HUES64 (cell line): ENCODE measurements at regions not wholly inside any gene's neighbourhood (a gene's known extent, or its start where the extent isn't known, plus 50 kb on each side); places are given as distances from the start of the nearest gene placed in this dataset.

Experiments used
- H3K27ac ChIP-seq: 2 replicates; pipeline ENCODE4 v1.7.0; 2013; ENCODE audit warnings: low read depth, low read length, inconsistent platforms
- H3K27me3 ChIP-seq: 2 replicates; pipeline ENCODE4 v1.6.1; 2013; ENCODE audit warnings: mild to moderate bottlenecking, low read length; ENCODE audit not compliant: insufficient read depth
- H3K36me3 ChIP-seq: 2 replicates; pipeline ENCODE4 v1.6.1; 2013; ENCODE audit warnings: mild to moderate bottlenecking, low read length; ENCODE audit not compliant: insufficient read depth
- H3K4me1 ChIP-seq: 2 replicates; pipeline ENCODE4 v1.6.1; 2013; ENCODE audit warnings: mild to moderate bottlenecking, low read length, moderate library complexity; ENCODE audit not compliant: insufficient read depth
- H3K4me3 ChIP-seq: 2 replicates; pipeline ENCODE4 v1.5.1; 2013; ENCODE audit warnings: mild to moderate bottlenecking, low read length, moderate library complexity
- H3K9ac ChIP-seq: 2 replicates; pipeline ENCODE4 v1.6.1; 2013; ENCODE audit warnings: mild to moderate bottlenecking, low read depth, low read length
- H3K9me3 ChIP-seq: 2 replicates; pipeline ENCODE4 v1.6.1; 2013; ENCODE audit warnings: low read depth, low read length; ENCODE audit not compliant: insufficient read depth
- WGBS: fragments of 150-250, 120-280 bp; methylation state at CpG from one replicate; pipeline ENCODE4 v1.1.7; 2013; ENCODE audit warnings: missing lambda C conversion rate; 5-methylcytosine and 5-hydroxymethylcytosine counted together

- no peak overlapping the region for H3K27ac ChIP-seq
These were observed 74.1 kb downstream of the DIPK2A start for GRCh38 chr3:144045766-144046165.

GRCh38 chr3:144049374-144049773, 77.8 kb downstream of the DIPK2A start:
- Histone ChIP-seq H3K4me1 (no peaks in the 10 kb centered on the region), H3K27ac (no peak overlapping the region), H3K9me3 (no peaks in the 10 kb centered on the region), H3K4me3 (no peak overlapping the region), H3K9ac (no peak overlapping the region), H3K27me3 (no peaks in the 10 kb centered on the region), H3K36me3 (no peaks in the 10 kb centered on the region)
- 94% methylated on average over 4 of the region's 5 CpGs for WGBS

More at GRCh38 chr3:144045766-144046165, 74.1 kb downstream of the DIPK2A start:
- Histone ChIP-seq H3K27me3 (no peaks in the 10 kb centered on the region), H3K4me1 (no peaks in the 10 kb centered on the region), H3K4me3 (no peak overlapping the region), H3K36me3 (no peaks in the 10 kb centered on the region), H3K9me3 (no peaks in the 10 kb centered on the region), H3K9ac (no peak overlapping the region)
- WGBS, result 93% methylated on average over 1 of the region's 1 CpG

- Histone ChIP-seq H3K4me3 (no peak overlapping the region), H3K27me3 (no peaks in the 10 kb centered on the region), H3K9me3 (no peaks in the 10 kb centered on the region), H3K9ac (no peak overlapping the region), H3K4me1 (no peaks in the 10 kb centered on the region), H3K36me3 (no peaks in the 10 kb centered on the region), H3K27ac (no peak overlapping the region)
These were observed 79.6 kb downstream of the DIPK2A start for GRCh38 chr3:144051211-144051610.

GRCh38 chr3:144052275-144052674, 80.7 kb downstream of the DIPK2A start:
- no peaks in the 10 kb centered on the region for H3K4me1 ChIP-seq
- no peaks in the 10 kb centered on the region for H3K27me3 ChIP-seq
- H3K36me3 ChIP-seq, result no peaks in the 10 kb centered on the region
- H3K9me3 ChIP-seq, result no peaks in the 10 kb centered on the region
- H3K27ac ChIP-seq, result no peak overlapping the region
- H3K4me3 ChIP-seq, result no peak overlapping the region
- H3K9ac ChIP-seq, result no peak overlapping the region

- no peak overlapping the region for H3K9ac ChIP-seq
- WGBS, result 91% methylated on average over 1 of the region's 1 CpG
- H3K27ac ChIP-seq, result no peak overlapping the region
- H3K36me3 ChIP-seq, result no peaks in the 10 kb centered on the region
- H3K4me3 ChIP-seq, result no peak overlapping the region
- H3K4me1 ChIP-seq, result no peaks in the 10 kb centered on the region
- no peaks in the 10 kb centered on the region for H3K9me3 ChIP-seq
- H3K27me3 ChIP-seq, result no peaks in the 10 kb centered on the region
These were observed 81.5 kb downstream of the DIPK2A start for GRCh38 chr3:144053121-144053520.

GRCh38 chr3:144054766-144055165, 83.1 kb downstream of the DIPK2A start:
- Histone ChIP-seq H3K27me3 (no peaks in the 10 kb centered on the region), H3K4me1 (peaks cover under 1% of the 10 kb centered on the region; the same call in 1 of the 2 replicates), H3K27ac (no peak overlapping the region), H3K36me3 (no peaks in the 10 kb centered on the region), H3K9ac (no peak overlapping the region), H3K9me3 (no peaks in the 10 kb centered on the region), H3K4me3 (no peak overlapping the region)

GRCh38 chr3:144055604-144056003, 84.0 kb downstream of the DIPK2A start:
- no peak overlapping the region for H3K9ac ChIP-seq
- H3K9me3 ChIP-seq, result no peaks in the 10 kb centered on the region
- peaks cover 6% of the 10 kb centered on the region; the same call in 1 of the 2 replicates for H3K4me1 ChIP-seq
- no peak overlapping the region for H3K4me3 ChIP-seq
- H3K27me3 ChIP-seq, result no peaks in the 10 kb centered on the region
- WGBS, result 100% methylated on average over 1 of the region's 1 CpG
- H3K27ac ChIP-seq, result no peak overlapping the region
- no peaks in the 10 kb centered on the region for H3K36me3 ChIP-seq

GRCh38 chr3:144058713-144059112, 87.1 kb downstream of the DIPK2A start:
- H3K27ac ChIP-seq, result no peak overlapping the region
- no peak overlapping the region for H3K4me3 ChIP-seq
- WGBS, result 95% methylated on average over 5 of the region's 6 CpGs
- no peaks in the 10 kb centered on the region for H3K27me3 ChIP-seq
- H3K4me1 ChIP-seq, result peaks cover 6% of the 10 kb centered on the region; the same call in 1 of the 2 replicates
- H3K9me3 ChIP-seq, result no peaks in the 10 kb centered on the region
- H3K36me3 ChIP-seq, result no peaks in the 10 kb centered on the region
- H3K9ac ChIP-seq, result no peak overlapping the region

- WGBS, result 100% methylated on average over 1 of the region's 1 CpG
- Histone ChIP-seq H3K9ac (no peak overlapping the region), H3K4me3 (no peak overlapping the region), H3K9me3 (no peaks in the 10 kb centered on the region), H3K27ac (no peak overlapping the region), H3K4me1 (peaks cover 6% of the 10 kb centered on the region; the same call in 1 of the 2 replicates), H3K27me3 (no peaks in the 10 kb centered on the region), H3K36me3 (no peaks in the 10 kb centered on the region)
These were observed 87.9 kb downstream of the DIPK2A start for GRCh38 chr3:144059481-144059880.

GRCh38 chr3:144060881-144061280, 89.3 kb downstream of the DIPK2A start:
- Histone ChIP-seq H3K36me3 (no peaks in the 10 kb centered on the region), H3K4me1 (peaks cover 6% of the 10 kb centered on the region; the same call in 1 of the 2 replicates), H3K9ac (no peak overlapping the region), H3K27me3 (no peaks in the 10 kb centered on the region), H3K4me3 (no peak overlapping the region), H3K9me3 (no peaks in the 10 kb centered on the region), H3K27ac (no peak overlapping the region)
- WGBS, result 96% methylated on average over 9 of the region's 11 CpGs

GRCh38 chr3:144063306-144063705, 91.7 kb downstream of the DIPK2A start:
- 97% methylated on average over 2 of the region's 2 CpGs for WGBS
- Histone ChIP-seq H3K9ac (no peak overlapping the region), H3K4me1 (peaks cover 6% of the 10 kb centered on the region; the same call in 1 of the 2 replicates)

GRCh38 chr3:144067059-144067458, 95.4 kb downstream of the DIPK2A start:
- H3K27me3 ChIP-seq, result no peaks in the 10 kb centered on the region
- no peak overlapping the region for H3K27ac ChIP-seq
- H3K36me3 ChIP-seq, result no peaks in the 10 kb centered on the region
- H3K4me1 ChIP-seq, result no peaks in the 10 kb centered on the region
- H3K4me3 ChIP-seq, result no peak overlapping the region
- WGBS, result 92% methylated on average over 2 of the region's 3 CpGs
- no peak overlapping the region for H3K9ac ChIP-seq
- H3K9me3 ChIP-seq, result peaks cover 13% of the 10 kb centered on the region

More at GRCh38 chr3:144063306-144063705, 91.7 kb downstream of the DIPK2A start:
- Histone ChIP-seq H3K9me3 (no peaks in the 10 kb centered on the region), H3K4me3 (no peak overlapping the region), H3K27ac (no peak overlapping the region), H3K36me3 (no peaks in the 10 kb centered on the region), H3K27me3 (no peaks in the 10 kb centered on the region)
